GM21528 (cell line): ENCODE measurements at regions not wholly inside any gene's neighbourhood (a gene's known extent, or its start where the extent isn't known, plus 50 kb on each side); places are given as distances from the start of the nearest gene placed in this dataset.

Source experiments
- ATAC-seq: cut with Tn5 transposase; IDR thresholded peaks from one replicate; pipeline ENCODE4 v1.9.1; 2021; ENCODE audit warnings: mild to moderate bottlenecking, moderate library complexity; ENCODE audit not compliant: unreplicated experiment, low FRiP score

DNA sequence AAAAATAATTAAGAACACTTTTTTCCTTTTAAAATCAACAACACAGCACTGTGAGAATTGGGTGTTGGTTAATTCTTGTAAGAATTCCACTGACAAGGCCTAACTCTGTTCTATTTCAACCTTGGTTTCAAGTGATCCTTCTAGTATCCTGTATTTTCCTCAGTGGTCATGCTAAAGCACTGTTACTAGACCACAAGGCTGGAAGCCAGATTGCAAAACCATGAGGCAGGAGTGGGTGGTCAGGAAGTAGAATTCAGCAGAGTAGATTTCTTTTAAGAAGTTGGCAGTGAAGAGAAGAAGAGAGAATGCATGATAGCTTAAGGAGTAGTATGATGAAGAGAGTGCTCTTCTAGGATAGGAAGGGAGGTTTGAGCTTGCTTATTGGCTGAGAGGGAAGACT lies 71.6 kb upstream of the LEF1 start:
- no peak for ATAC-seq

DNA sequence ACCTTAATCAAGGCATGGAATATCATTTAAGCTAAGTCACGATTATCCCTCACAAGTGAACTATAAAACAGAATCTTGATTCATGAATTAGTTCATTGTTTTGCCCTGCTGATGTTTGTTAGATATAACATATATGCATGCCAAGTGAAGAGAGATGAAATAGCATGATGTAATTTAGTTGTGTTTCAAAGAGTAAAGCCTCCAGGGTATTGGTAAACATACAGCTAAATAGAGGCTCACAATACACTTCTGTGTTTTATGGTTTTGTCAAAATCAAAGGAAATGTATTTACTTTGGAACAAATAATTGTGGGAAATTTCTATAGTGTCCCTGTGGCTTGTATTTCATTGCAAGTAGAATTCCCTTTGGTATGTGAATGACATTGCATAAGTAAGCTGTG lies 69.0 kb upstream of the LEF1 start:
- no peak for ATAC-seq

- ATAC-seq = no peak
Observed at GRCh38 chr4:108236264-108236663, 67.5 kb upstream of the LEF1 start.

DNA sequence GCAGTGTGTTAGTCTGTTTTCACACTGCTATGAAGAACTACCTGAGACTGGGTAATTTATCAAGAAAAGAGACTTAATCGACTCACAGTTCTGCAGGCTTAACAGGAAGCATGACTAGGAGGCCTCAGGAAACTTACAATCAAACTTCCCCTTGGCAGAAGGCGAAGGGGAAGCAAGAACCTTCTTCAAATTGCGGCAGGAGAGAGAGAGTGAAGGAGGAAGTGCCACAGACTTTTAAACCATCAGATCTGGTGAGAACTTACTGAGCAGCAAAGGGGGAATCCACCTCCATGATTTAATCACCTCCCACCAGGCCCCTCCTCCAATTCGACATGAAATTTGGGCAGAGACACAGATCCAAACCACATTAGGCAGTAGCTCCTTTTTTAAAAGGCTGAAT lies 59.2 kb upstream of the LEF1 start:
- no peak for ATAC-seq

DNA sequence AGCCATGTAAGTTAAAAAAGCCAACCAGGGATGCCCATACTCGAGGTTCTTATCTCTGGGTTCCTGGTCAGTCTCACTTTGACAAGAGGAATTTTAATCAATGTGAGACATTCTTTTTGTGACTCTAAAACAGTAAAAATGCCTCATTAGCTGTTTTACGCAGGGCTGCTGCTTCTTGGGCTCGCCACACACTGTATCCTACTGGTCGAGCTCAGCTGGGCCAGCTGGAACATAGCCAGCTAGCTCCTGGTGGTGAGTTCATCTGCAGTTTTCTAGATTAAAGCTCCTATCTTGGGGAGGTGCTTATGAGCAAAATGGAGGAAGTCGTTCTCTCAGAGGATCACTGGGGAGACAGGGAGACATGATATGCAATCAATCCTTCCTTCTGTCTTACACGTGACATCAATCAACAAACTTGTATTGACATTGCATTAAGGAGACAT lies 55.9 kb upstream of the LEF1 start:
- ATAC-seq = no peak

DNA sequence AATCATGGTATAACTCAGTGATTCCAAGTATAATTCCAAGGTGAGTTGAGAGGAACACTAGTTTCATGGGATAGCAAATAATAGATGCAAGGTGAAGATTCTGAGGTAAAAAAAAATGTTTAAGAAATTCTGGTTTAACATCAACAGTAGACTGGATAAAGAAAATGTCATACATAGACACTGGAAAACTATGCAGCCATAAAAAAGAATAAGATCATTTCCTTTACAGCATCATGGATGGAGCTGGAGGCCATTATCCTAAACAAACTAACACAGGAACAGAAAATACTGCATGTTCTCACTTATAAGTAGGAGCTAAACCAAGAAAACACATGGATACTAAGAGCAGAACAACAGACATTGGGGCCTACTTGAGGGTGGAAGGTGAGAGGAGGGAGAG lies 54.6 kb upstream of the LEF1 start:
- no peak for ATAC-seq

DNA sequence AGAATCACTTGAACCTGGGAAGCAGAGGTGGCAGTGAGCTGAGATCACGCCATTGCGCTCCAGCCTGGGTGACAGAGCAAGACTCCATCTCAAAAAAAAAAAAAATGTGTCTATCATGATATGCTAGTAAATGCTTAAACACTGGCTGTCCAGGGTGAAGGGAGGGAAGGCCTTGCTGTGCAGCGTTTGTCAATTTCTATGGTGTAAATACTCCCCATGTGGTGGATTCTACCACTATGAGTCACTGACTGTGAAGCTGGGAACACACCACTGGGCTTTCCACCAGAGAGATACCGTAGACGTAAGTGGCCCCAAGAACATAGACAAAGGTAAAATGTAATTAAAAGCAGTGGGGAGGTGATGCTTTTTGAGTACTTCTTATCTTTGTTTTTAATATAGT lies 51.3 kb upstream of the LEF1 start:
- no peak for ATAC-seq
